Lower leg skin (tissue), 3 donors: ENCODE measurements at regions not wholly inside any gene's neighbourhood (a gene's known extent, or its start where the extent isn't known, plus 50 kb on each side); places are given as distances from the start of the nearest gene placed in this dataset.

Experiments
- CTCF ChIP-seq, 3 donors: fragments of 450-650 bp; IDR thresholded peaks; one replicate each; pipeline ENCODE4 v1.5.1; 2016; ENCODE audit warnings: antibody characterized with exemption in 3 of 3, mild to moderate bottlenecking in 3 of 3, moderate library complexity in 2 of 3
- POLR2A ChIP-seq, 2 donors: fragments of 450-650 bp; IDR thresholded peaks; one replicate each; pipeline ENCODE4 v1.6.1; 2016 to 2017; ENCODE audit warnings: antibody characterized with exemption in 2 of 2, mild to moderate bottlenecking in 1 of 2, moderate library complexity in 1 of 2

DNA sequence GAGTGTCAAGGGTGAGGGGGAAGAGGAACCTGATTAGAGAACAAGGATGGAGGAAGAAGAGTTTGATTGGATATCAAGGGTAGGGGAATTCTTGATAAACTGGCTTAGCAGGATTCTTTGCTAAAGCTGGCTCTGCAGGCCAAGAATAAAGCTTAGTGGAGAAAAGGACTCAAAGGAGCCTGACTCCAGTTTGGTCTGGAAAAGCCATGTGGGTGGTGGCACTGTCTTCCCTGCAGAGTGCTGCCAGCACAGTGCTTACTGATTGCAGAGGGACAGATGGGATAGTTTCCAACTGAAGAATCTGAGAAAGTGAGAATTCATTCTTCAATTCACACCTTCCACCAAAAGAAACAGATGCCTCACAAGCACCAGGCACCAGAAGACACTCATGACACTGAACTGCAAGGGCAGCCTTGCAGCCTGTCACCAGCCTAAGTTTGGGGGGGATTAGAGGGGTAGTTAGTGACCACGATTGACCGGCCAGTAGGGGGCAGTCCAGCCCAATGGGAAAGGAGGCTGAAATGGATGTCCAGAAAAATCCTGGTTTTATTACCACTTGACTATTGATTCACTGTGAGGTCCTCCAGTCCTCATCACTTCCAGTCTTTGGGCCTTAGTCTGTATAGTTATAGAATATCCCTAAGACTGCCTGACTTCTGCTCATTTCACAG is 334.5 kb downstream of the SMAD2 start:
- TF ChIP-seq CTCF (IDR thresholded peaks at IDR 0.05) (no peak), POLR2A (IDR thresholded peaks at IDR 0.05) (no peak)
